Stimulated activated naive CD4-positive, alpha-beta T cell treated with Interleukin-2 at 50 U/mL for 16 hours (primary cell): ENCODE measurements at regions not wholly inside any gene's neighbourhood (a gene's known extent, or its start where the extent isn't known, plus 50 kb on each side); places are given as distances from the start of the nearest gene placed in this dataset.

Experiments used
- DNase-seq: peaks from one replicate; lab custom pipeline; 2025; lab: John Stamatoyannopoulos, UW

DNA sequence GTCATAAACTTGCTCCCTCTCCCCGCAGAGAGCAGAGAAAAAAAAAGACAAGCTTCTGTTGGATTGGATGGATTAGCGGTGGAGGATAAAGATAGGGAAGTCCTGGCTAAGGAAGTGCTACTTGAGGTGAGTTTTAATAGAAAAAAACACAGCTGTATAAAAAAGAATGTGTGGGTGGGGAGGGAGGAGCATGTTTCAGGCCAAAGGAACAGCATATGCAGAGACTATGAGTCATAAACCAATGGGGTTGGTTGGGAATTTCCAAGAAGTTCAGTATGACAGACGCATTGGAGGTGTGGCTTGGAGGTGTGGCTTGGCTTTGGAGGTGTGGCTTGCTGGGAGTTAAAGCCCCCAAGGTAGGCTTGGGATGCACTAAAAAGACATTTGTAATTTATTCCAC, 103.0 kb upstream of the LSM8 start:
- peak; percentile 16 for DNase-seq

DNA sequence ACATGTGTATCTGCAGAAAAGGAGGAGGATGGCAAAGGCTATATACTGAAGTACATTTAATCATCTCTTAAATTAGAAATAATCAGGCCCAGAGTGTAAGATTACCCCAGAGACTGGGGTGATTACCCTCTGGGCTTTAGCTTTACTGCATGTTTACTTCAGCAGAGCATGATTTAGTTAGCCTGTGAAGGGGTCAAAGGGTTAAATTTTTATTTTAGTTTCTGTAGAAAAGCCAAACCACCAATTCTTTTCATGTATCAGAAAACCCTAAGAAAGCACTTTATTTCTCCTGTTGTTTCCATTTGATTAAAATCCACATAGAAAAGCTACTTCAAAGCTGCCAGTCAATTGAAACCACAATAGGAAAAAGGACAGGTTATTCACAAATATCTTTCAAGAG, 101.5 kb upstream of the LSM8 start:
- no peak for DNase-seq

DNA sequence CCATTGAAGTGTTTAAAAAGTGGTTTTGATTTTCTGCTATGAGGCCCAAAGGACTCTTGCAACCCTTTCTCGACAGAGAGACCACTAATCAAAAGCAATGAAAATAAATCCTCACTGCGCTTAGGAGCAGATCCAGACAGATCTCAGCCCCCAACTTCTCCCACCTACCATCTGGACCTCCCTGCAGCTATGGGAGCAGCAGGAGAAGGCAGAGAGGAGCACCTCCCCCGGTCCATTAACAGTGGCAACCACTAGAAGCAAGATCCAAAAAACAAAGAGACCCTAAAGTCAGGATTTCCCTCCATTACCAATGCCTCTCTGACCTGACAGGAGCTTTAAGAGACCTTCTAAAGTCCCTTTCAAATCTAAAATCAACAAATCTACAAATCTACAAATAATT, 99.0 kb upstream of the LSM8 start:
- DNase-seq, result no peak

DNA sequence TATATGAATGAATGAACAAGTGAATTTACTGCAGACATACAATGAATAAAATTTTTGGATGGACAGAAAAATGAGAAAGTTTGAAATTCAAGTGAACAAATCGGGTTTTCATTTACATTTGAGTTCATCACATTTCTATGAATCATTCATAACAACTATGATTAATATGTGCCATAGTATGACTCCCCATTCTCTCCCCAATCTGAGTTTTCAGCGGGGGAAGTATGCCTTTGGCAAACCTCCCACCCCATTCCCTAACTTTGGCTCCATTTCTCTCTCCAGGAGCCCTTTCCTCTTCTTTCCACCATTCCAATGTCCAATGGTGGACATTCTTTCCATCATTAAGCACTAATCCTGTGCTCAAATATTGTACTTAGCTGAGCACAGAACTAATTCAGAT, 96.8 kb upstream of the LSM8 start:
- DNase-seq, result no peak

DNA sequence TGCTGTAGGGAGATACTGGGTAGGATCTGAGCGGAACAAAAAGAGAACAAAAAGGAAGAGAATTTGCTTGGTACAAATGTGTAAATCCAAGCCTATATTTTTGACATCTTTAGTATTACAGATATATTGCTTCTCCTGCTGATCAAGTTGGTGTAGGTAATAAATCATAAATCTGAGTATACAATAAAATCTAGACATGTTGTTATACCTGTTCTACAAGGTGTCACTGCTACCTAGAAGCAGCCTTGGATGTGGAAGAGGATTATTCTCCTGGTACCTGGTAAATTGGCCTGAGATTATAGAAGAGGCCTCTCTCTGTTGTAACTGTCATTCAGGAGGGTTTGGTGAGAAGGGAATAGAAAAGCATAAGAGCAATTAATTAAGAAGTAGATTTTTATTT, 89.9 kb upstream of the LSM8 start:
- no peak for DNase-seq

DNA sequence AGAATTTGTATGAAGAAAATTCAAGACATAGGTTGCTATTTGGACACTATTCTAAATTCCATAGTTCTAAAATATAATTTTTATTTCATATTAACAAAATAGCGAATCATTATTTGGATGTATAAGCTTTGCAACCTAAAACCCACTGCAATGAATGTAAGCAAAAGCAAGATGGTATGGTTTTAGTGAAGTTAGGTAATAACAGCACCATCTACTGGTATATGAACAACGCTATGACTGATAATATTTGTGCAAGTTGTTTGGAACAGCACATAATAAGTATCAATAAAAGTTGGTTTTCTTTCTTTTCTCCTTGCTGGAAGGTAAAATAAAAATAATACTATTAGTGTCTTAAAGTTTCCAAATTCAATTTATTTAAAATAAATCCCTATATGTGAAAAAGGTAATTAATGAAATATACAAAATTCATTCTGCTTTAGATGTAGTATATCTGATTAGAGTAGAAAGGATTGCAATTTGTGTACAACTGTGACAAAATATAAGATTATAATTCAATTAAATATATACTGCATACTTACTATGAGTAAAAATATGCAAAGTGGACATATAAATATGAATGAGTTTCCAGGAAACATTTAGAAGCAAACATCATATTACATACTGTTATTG, 79.0 kb upstream of the LSM8 start:
- DNase-seq, result no peak

DNA sequence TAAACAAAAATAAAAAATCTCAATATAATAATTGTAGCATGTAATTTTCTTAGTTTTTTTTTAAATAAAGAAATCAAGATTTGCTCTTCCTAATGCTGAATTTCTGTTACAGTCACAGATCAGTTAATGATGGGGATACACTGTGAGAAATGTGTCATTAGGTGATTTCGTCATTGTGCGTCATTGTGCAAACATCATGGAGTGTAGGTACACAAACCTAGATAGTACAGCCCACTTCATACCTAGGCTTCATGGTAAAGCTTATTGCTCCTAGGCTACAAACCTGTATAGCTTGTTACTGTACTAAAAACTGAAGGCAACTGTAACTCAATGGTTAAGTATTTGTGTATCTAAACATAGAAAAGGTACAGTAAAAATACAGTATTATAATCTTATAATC, 74.4 kb upstream of the LSM8 start:
- no peak for DNase-seq

DNA sequence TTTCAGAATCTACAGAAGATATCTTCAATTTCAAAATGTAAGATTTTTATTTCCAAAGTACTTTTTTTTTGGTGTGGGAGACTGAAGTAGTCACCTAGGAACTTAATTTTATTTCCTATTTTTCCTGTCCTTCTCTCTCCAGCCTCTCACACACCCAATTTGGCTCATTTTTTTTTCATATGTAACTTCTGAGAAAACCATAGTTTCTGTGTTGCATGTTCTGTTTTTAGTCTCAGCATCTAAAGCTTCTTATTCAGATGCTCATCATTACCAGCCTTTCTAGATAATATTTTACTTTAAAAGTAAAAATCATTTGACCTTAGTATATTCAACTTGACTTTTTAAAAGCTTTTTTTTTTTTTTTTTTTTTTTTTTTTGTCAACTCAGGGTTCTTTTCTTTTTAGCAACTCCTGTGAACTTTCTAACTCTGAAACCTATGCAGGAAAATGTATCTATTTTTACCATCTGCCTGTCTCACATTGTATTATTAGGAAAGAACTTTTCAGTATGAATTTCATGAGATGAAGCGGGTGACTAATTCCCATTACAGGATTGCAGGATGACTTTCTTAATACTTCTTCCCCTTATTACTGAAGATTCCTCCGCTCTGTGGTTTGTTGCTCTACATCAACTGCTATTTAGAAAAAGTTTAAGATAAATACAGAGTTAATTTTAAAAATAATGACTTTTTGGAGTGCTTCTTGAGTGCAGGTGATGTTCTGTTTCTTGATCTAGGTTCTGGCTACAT, 73.6 kb upstream of the LSM8 start:
- no peak for DNase-seq

DNA sequence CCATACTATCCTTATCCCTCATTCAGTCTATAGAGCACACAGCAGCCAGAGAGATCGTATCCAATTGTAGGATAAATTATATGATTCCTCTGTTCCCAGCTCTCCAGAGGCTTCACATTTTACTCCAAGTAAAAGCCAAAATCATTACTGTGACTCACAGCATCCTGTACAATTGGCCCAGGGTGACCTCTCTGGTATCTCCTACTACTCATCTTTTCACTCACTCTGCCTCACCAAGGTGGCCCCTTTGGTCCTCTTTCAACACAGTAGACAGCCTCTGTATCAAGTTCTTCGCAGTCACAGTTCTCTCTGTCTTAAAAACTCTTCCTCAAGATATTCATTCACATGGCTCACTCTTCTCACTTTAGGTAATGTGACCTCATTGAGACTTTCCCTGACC, 72.6 kb upstream of the LSM8 start:
- DNase-seq, result no peak

DNA sequence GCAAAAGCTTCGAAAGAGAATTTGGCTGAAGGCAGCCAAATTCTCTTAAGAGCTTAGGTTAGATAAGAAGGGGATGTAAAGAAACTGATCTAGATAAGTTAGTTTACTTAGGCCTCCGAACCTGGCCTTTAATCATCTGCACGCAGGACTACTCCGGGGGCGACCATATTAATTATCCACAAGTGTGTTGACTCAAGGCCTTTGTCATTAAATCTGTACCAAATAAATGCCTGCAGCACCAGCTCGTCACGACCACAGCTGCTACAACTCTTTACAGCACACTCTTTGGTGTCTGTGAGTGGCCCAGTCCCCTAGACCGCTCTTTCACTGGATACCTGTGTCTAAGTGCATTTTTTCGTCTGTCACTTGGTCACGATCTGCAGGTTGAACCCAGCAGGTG, 69.8 kb upstream of the LSM8 start:
- DNase-seq, result no peak

DNA sequence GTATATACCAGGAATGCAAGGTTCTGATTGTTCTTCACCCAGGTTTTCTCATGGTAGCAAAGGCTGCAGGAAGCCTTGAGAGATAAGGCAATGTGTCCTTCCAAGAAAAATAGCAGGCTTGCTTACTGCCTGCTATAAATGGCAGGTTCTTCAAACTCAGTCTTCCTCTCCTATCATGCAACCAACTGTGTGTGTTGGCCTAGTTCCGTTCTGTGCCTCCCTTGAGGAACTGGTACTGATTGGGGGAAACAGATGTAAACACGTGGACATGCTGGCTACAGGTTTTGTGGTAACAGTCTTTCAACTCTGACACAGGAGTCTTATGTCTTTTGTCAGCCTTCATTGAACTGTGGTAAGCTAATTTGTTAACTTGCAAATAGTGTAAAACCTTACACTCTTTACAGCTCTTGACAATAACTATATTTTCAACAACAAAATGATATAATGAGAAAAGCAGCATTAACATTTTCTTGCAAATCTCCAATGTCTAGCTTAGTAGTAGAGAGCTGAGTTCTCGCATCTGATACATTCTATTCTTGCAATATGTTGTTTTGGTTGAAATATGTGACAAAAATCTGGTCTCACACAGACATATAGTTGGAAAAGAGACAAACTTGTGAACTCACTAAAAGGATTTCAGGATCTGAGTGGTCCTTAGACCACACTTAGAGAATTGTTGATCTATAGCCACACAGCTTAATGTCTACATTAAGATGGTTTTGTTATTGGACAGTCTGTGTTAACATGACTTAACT, 54.7 kb upstream of the LSM8 start:
- DNase-seq, result no peak

DNA sequence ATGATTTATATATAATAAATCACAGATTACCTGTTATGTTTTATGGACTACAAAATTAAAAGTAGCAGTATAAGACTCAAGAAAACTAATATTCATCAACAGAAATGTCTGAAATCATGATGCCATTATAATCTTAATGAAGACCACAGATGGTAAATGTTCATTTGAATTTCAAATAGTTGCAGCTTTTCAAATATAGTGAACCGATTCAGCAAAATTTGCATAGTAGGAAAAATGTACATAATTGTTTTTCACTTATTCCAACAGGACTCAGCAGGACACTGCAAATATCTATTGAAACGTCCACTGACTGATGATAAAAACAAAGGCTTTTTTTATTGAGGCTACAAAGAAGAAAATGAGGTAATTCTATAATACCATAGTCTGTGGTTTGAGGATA, 51.2 kb upstream of the LSM8 start:
- no peak for DNase-seq
